ENCODE measurements at regions not wholly inside any gene's neighbourhood (a gene's known extent, or its start where the extent isn't known, plus 50 kb on each side); places are given as distances from the start of the nearest gene placed in this dataset.
A peak's percentile ranks its signal among the peaks of the same experiment; 100 is the strongest.

- peaks cover 14 to 15% of the 10 kb centered on the region in 2 experiments for H3K4me1 ChIP-seq (ENCODE audit: control insufficient read depth in 1 of 2, insufficient read depth in 2 of 2, low read length in 2 of 2)
- peak overlapping the region; percentile 91 for H2BK5ac ChIP-seq (ENCODE audit: low read depth, low read length, poor library complexity)
- no CpG with 5 or more reads among the region's 8 CpGs for WGBS (ENCODE audit: extremely low coverage, insufficient coverage, insufficient read length)
- no peaks in the 10 kb centered on the region for H3K9me3 ChIP-seq (ENCODE audit: insufficient read depth, low read depth, low read length)
- peak overlapping the region; percentile 64 for H4K8ac ChIP-seq (ENCODE audit: low read depth, low read length)
- peak overlapping the region; percentile 72 for H2AK5ac ChIP-seq (ENCODE audit: low read length)
- no peak overlapping the region for H3K4me2 ChIP-seq (ENCODE audit: low read length)
- H3K27ac ChIP-seq (ENCODE audit: low read depth, low read length): peak overlapping the region; percentile 79
- H2BK120ac ChIP-seq (ENCODE audit: insufficient read depth, low read length, poor library complexity): peak overlapping the region; percentile 98
- no peaks in the 10 kb centered on the region for H3K36me3 ChIP-seq (ENCODE audit: control insufficient read depth in 1 of 2, insufficient read depth in 2 of 2, low read length in 2 of 2)
- H3K14ac ChIP-seq (ENCODE audit: low read length): peak overlapping the region; percentile 83
- H4K91ac ChIP-seq (ENCODE audit: low read depth, low read length): peak overlapping the region; percentile 94
- peak overlapping the region; percentile 93 for H2BK12ac ChIP-seq (ENCODE audit: low read length)
- H4K12ac ChIP-seq (ENCODE audit: low read depth, low read length): no peak overlapping the region
- H3K27me3 ChIP-seq (ENCODE audit: insufficient read depth, low read length): no peaks in the 10 kb centered on the region
- H2AFZ ChIP-seq (ENCODE audit: insufficient read depth, low read length, poor library complexity): peak overlapping the region; percentile 53
- DNase-seq: no peak
- H3K23ac ChIP-seq (ENCODE audit: low read length): no peak overlapping the region
- H3K79me1 ChIP-seq (ENCODE audit: low read length): peaks cover 45% of the 10 kb centered on the region
- H3K18ac ChIP-seq (ENCODE audit: low read length): peak overlapping the region; percentile 78
- H3K79me2 ChIP-seq (ENCODE audit: control insufficient read depth, insufficient read depth, low read length, poor library complexity): peaks cover 7% of the 10 kb centered on the region
- no peak overlapping the region for H3K4me3 ChIP-seq (ENCODE audit: low read depth, low read length)
- no peak overlapping the region for H3K9ac ChIP-seq (ENCODE audit: low read length)
- H3K4ac ChIP-seq (ENCODE audit: low read depth, low read length): peak overlapping the region; percentile 89
Observed at GRCh38 chr4:10335050-10335449, 122.2 kb downstream of the ZNF518B start.

GRCh38 chr4:10334506-10335028 is 122.7 kb downstream of the ZNF518B start:
- Histone ChIP-seq H2BK120ac (ENCODE audit: insufficient read depth, low read length, poor library complexity) (peak overlapping the region; percentile 98), H2BK5ac (ENCODE audit: low read depth, low read length, poor library complexity) (peak overlapping the region; percentile 91), H3K18ac (ENCODE audit: low read length) (peak overlapping the region; percentile 75), H3K4me3 (ENCODE audit: low read depth, low read length) (no peak overlapping the region), H3K27me3 (ENCODE audit: insufficient read depth, low read length) (no peaks in the 10 kb centered on the region), H3K79me2 (ENCODE audit: control insufficient read depth, insufficient read depth, low read length, poor library complexity) (peaks cover 7% of the 10 kb centered on the region), H3K36me3 (ENCODE audit: control insufficient read depth in 1 of 2, insufficient read depth in 2 of 2, low read length in 2 of 2) (no peaks in the 10 kb centered on the region), H2AK5ac (ENCODE audit: low read length) (peak overlapping the region; percentile 72), H2BK12ac (ENCODE audit: low read length) (peak overlapping the region; percentile 93), H3K14ac (ENCODE audit: low read length) (peak overlapping the region; percentile 83), H3K4me1 (ENCODE audit: control insufficient read depth in 1 of 2, insufficient read depth in 2 of 2, low read length in 2 of 2) (peaks cover 14 to 15% of the 10 kb centered on the region in 2 experiments), H3K4me2 (ENCODE audit: low read length) (no peak overlapping the region), H3K9ac (ENCODE audit: low read length) (no peak overlapping the region), H4K8ac (ENCODE audit: low read depth, low read length) (peak overlapping the region; percentile 64), H3K79me1 (ENCODE audit: low read length) (peaks cover 45% of the 10 kb centered on the region), H3K27ac (ENCODE audit: low read depth, low read length) (peak overlapping the region; percentile 79), H3K23ac (ENCODE audit: low read length) (no peak overlapping the region), H2AFZ (ENCODE audit: insufficient read depth, low read length, poor library complexity) (no peak overlapping the region), H3K4ac (ENCODE audit: low read depth, low read length) (peak overlapping the region; percentile 81), H3K9me3 (ENCODE audit: insufficient read depth, low read depth, low read length) (no peaks in the 10 kb centered on the region), H4K91ac (ENCODE audit: low read depth, low read length) (peak overlapping the region; percentile 94), H4K12ac (ENCODE audit: low read depth, low read length) (no peak overlapping the region)
- WGBS (ENCODE audit: extremely low coverage, insufficient coverage, insufficient read length): no CpG with 5 or more reads among the region's 3 CpGs
- peak in 1 of 2 donors; percentile 41 for DNase-seq

- H2AFZ ChIP-seq (ENCODE audit: insufficient read depth, low read length, poor library complexity): no peak overlapping the region
- no peak overlapping the region for H2AK5ac ChIP-seq (ENCODE audit: low read length)
- no CpG with 5 or more reads among the region's 1 CpG for WGBS (ENCODE audit: extremely low coverage, insufficient coverage, insufficient read length)
- H3K9me3 ChIP-seq (ENCODE audit: insufficient read depth, low read depth, low read length): no peaks in the 10 kb centered on the region
- DNase-seq: peak; percentile 89 to 90
- no peak overlapping the region for H4K91ac ChIP-seq (ENCODE audit: low read depth, low read length)
- H3K4ac ChIP-seq (ENCODE audit: low read depth, low read length): no peak overlapping the region
- H3K27ac ChIP-seq (ENCODE audit: low read depth, low read length): peak overlapping the region; percentile 89
- no peak overlapping the region for H2BK12ac ChIP-seq (ENCODE audit: low read length)
- no peak overlapping the region for H3K18ac ChIP-seq (ENCODE audit: low read length)
- H3K9ac ChIP-seq (ENCODE audit: low read length): no peak overlapping the region
- no peaks in the 10 kb centered on the region for H3K36me3 ChIP-seq (ENCODE audit: control insufficient read depth in 1 of 2, insufficient read depth in 2 of 2, low read length in 2 of 2)
- no peak overlapping the region for H4K12ac ChIP-seq (ENCODE audit: low read depth, low read length)
- no peak overlapping the region for H2BK5ac ChIP-seq (ENCODE audit: low read depth, low read length, poor library complexity)
- no peak overlapping the region for H3K23ac ChIP-seq (ENCODE audit: low read length)
- peaks cover 7% of the 10 kb centered on the region for H3K79me2 ChIP-seq (ENCODE audit: control insufficient read depth, insufficient read depth, low read length, poor library complexity)
- H3K4me3 ChIP-seq (ENCODE audit: low read depth, low read length): no peak overlapping the region
- H3K27me3 ChIP-seq (ENCODE audit: insufficient read depth, low read length): no peaks in the 10 kb centered on the region
- peaks cover 39% of the 10 kb centered on the region for H3K79me1 ChIP-seq (ENCODE audit: low read length)
- no peak overlapping the region for H2BK120ac ChIP-seq (ENCODE audit: insufficient read depth, low read length, poor library complexity)
- H3K4me1 ChIP-seq (ENCODE audit: control insufficient read depth in 1 of 2, insufficient read depth in 2 of 2, low read length in 2 of 2): peaks cover 14 to 15% of the 10 kb centered on the region in 2 experiments
- no peak overlapping the region for H3K14ac ChIP-seq (ENCODE audit: low read length)
- H4K8ac ChIP-seq (ENCODE audit: low read depth, low read length): no peak overlapping the region
- no peak overlapping the region for H3K4me2 ChIP-seq (ENCODE audit: low read length)
Observed at GRCh38 chr4:10333942-10334341, 123.3 kb downstream of the ZNF518B start.

- no peak overlapping the region for H3K4me2 ChIP-seq (ENCODE audit: low read length)
- H3K9me3 ChIP-seq (ENCODE audit: insufficient read depth, low read depth, low read length): no peaks in the 10 kb centered on the region
- no peak overlapping the region for H3K27ac ChIP-seq (ENCODE audit: low read depth, low read length)
- H4K8ac ChIP-seq (ENCODE audit: low read depth, low read length): no peak overlapping the region
- no peaks in the 10 kb centered on the region for H3K79me2 ChIP-seq (ENCODE audit: control insufficient read depth, insufficient read depth, low read length, poor library complexity)
- H3K14ac ChIP-seq (ENCODE audit: low read length): no peak overlapping the region
- H4K91ac ChIP-seq (ENCODE audit: low read depth, low read length): no peak overlapping the region
- H2BK12ac ChIP-seq (ENCODE audit: low read length): no peak overlapping the region
- no peaks in the 10 kb centered on the region for H3K36me3 ChIP-seq (ENCODE audit: control insufficient read depth in 1 of 2, insufficient read depth in 2 of 2, low read length in 2 of 2)
- H2AFZ ChIP-seq (ENCODE audit: insufficient read depth, low read length, poor library complexity): no peak overlapping the region
- no peak overlapping the region for H3K18ac ChIP-seq (ENCODE audit: low read length)
- H3K4me1 ChIP-seq (ENCODE audit: control insufficient read depth in 1 of 2, insufficient read depth in 2 of 2, low read length in 2 of 2): peaks cover 0 to 2% of the 10 kb centered on the region in 2 experiments
- no peak for DNase-seq
- WGBS (ENCODE audit: extremely low coverage, insufficient coverage, insufficient read length): no CpG with 5 or more reads among the region's 5 CpGs
- H3K4me3 ChIP-seq (ENCODE audit: low read depth, low read length): no peak overlapping the region
- no peak overlapping the region for H2BK5ac ChIP-seq (ENCODE audit: low read depth, low read length, poor library complexity)
- no peak overlapping the region for H4K12ac ChIP-seq (ENCODE audit: low read depth, low read length)
- no peak overlapping the region for H3K4ac ChIP-seq (ENCODE audit: low read depth, low read length)
- H3K9ac ChIP-seq (ENCODE audit: low read length): no peak overlapping the region
- H2BK120ac ChIP-seq (ENCODE audit: insufficient read depth, low read length, poor library complexity): no peak overlapping the region
- H3K27me3 ChIP-seq (ENCODE audit: insufficient read depth, low read length): no peaks in the 10 kb centered on the region
- H3K79me1 ChIP-seq (ENCODE audit: low read length): peaks cover 7% of the 10 kb centered on the region
- no peak overlapping the region for H2AK5ac ChIP-seq (ENCODE audit: low read length)
- no peak overlapping the region for H3K23ac ChIP-seq (ENCODE audit: low read length)
Observed at GRCh38 chr4:10326075-10326474, 131.2 kb downstream of the ZNF518B start.

Data from trophoblast cell (in vitro differentiated cells and primary cell).